BLaER1 (cell line): ENCODE measurements at regions not wholly inside any gene's neighbourhood (a gene's known extent, or its start where the extent isn't known, plus 50 kb on each side); places are given as distances from the start of the nearest gene placed in this dataset.

Experiments used
- H3K27ac ChIP-seq: shearing (Covaris generic); formaldehyde crosslinking; 2 replicates; pipeline ENCODE4 v1.8.1; 2022
- H3K27me3 ChIP-seq: shearing (Covaris generic); formaldehyde crosslinking; 2 replicates; pipeline ENCODE4 v1.8.1; 2022
- H3K36me3 ChIP-seq: shearing (Covaris generic); formaldehyde crosslinking; 2 replicates; pipeline ENCODE4 v1.8.1; 2022
- H3K4me1 ChIP-seq: shearing (Covaris generic); formaldehyde crosslinking; 2 replicates; pipeline ENCODE4 v1.8.1; 2022
- H3K4me2 ChIP-seq: shearing (Covaris generic); formaldehyde crosslinking; 2 replicates; pipeline ENCODE4 v1.8.1; 2022
- H3K4me3 ChIP-seq: shearing (Covaris generic); formaldehyde crosslinking; 2 replicates; pipeline ENCODE4 v1.8.1; 2022
- H3K9ac ChIP-seq: shearing (Covaris generic); formaldehyde crosslinking; 2 replicates; pipeline ENCODE4 v1.8.1; 2022
- H3K9me3 ChIP-seq: shearing (Covaris generic); formaldehyde crosslinking; 2 replicates; pipeline ENCODE4 v1.8.1; 2022
- H4K20me1 ChIP-seq: shearing (Covaris generic); formaldehyde crosslinking; 2 replicates; pipeline ENCODE4 v1.8.1; 2022
- Cebpa-rat ChIP-seq: shearing (Covaris generic); IDR thresholded peaks from 2 replicates; pipeline ENCODE4 v1.8.1; 2022

- Histone ChIP-seq H3K36me3 (no peaks in the 10 kb centered on the region), H3K27me3 (no peaks in the 10 kb centered on the region), H3K4me3 (peak overlapping the region; percentile 67), H3K4me2 (peak overlapping the region; percentile 99), H3K9me3 (peaks cover 17% of the 10 kb centered on the region), H3K4me1 (peaks cover 80% of the 10 kb centered on the region), H4K20me1 (no peaks in the 10 kb centered on the region), H3K27ac (peak overlapping the region; percentile 97), H3K9ac (peak overlapping the region; percentile 84)
- no peak for TF ChIP-seq Cebpa-rat
Observed at GRCh38 chr22:48099251-48099650, 1336.8 kb downstream of the TBC1D22A start.

- Histone ChIP-seq H3K9ac (peak overlapping the region; percentile 84), H3K9me3 (peaks cover 17% of the 10 kb centered on the region), H3K27ac (peak overlapping the region; percentile 97), H4K20me1 (no peaks in the 10 kb centered on the region), H3K4me2 (peak overlapping the region; percentile 99), H3K36me3 (no peaks in the 10 kb centered on the region), H3K4me3 (peak overlapping the region; percentile 67), H3K4me1 (peaks cover 80% of the 10 kb centered on the region), H3K27me3 (no peaks in the 10 kb centered on the region)
- no peak for TF ChIP-seq Cebpa-rat
Observed at GRCh38 chr22:48098921-48099245, 1336.4 kb downstream of the TBC1D22A start.

GRCh38 chr22:48098243-48098920 lies 1335.9 kb downstream of the TBC1D22A start:
- Histone ChIP-seq H3K9me3 (peaks cover 13% of the 10 kb centered on the region), H3K4me3 (peak overlapping the region; percentile 67), H3K27ac (peak overlapping the region; percentile 97), H4K20me1 (no peaks in the 10 kb centered on the region), H3K36me3 (no peaks in the 10 kb centered on the region), H3K27me3 (no peaks in the 10 kb centered on the region), H3K9ac (peak overlapping the region; percentile 84), H3K4me1 (peaks cover 85% of the 10 kb centered on the region), H3K4me2 (peak overlapping the region; percentile 99)
- TF ChIP-seq Cebpa-rat: no peak

GRCh38 chr22:48097723-48098122 lies 1335.3 kb downstream of the TBC1D22A start:
- Histone ChIP-seq H3K36me3 (no peaks in the 10 kb centered on the region), H3K9ac (peak overlapping the region; percentile 84), H3K27me3 (no peaks in the 10 kb centered on the region), H3K27ac (peak overlapping the region; percentile 97), H3K9me3 (peaks cover 7% of the 10 kb centered on the region), H3K4me3 (peak overlapping the region; percentile 67), H4K20me1 (no peaks in the 10 kb centered on the region), H3K4me1 (peaks cover 92% of the 10 kb centered on the region), H3K4me2 (peak overlapping the region; percentile 99)
- TF ChIP-seq Cebpa-rat: no peak

- Histone ChIP-seq H4K20me1 (no peaks in the 10 kb centered on the region), H3K27ac (peak overlapping the region; percentile 97), H3K4me1 (peaks cover 95% of the 10 kb centered on the region), H3K4me2 (peak overlapping the region; percentile 99), H3K27me3 (no peaks in the 10 kb centered on the region), H3K4me3 (peak overlapping the region; percentile 67; the same call in 1 of the 2 replicates), H3K9me3 (peaks cover under 1% of the 10 kb centered on the region; the same call in 1 of the 2 replicates), H3K9ac (peak overlapping the region; percentile 84), H3K36me3 (no peaks in the 10 kb centered on the region)
- no peak for TF ChIP-seq Cebpa-rat
Observed at GRCh38 chr22:48096851-48097665, 1334.6 kb downstream of the TBC1D22A start.

- Histone ChIP-seq H3K4me1 (peaks cover 95% of the 10 kb centered on the region), H4K20me1 (no peaks in the 10 kb centered on the region), H3K4me3 (peak overlapping the region; percentile 67; the same call in 1 of the 2 replicates), H3K9me3 (no peaks in the 10 kb centered on the region), H3K9ac (0 out of 2 replicates have a peak overlapping the region, but pooled peaks have one; percentile 84), H3K36me3 (no peaks in the 10 kb centered on the region), H3K27me3 (no peaks in the 10 kb centered on the region), H3K4me2 (peak overlapping the region; percentile 99), H3K27ac (peak overlapping the region; percentile 97)
- no peak for TF ChIP-seq Cebpa-rat
Observed at GRCh38 chr22:48096411-48096810, 1334.0 kb downstream of the TBC1D22A start.

- Histone ChIP-seq H3K4me2 (peak overlapping the region; percentile 50), H3K27me3 (no peaks in the 10 kb centered on the region), H3K9ac (no peak overlapping the region), H3K4me1 (peaks cover 89% of the 10 kb centered on the region), H3K27ac (no peak overlapping the region), H4K20me1 (no peaks in the 10 kb centered on the region), H3K36me3 (no peaks in the 10 kb centered on the region), H3K4me3 (no peak overlapping the region), H3K9me3 (no peaks in the 10 kb centered on the region)
- TF ChIP-seq Cebpa-rat: no peak
Observed at GRCh38 chr22:48093981-48094380, 1331.5 kb downstream of the TBC1D22A start.

GRCh38 chr22:48092866-48093265 lies 1330.4 kb downstream of the TBC1D22A start:
- Histone ChIP-seq H3K36me3 (no peaks in the 10 kb centered on the region), H3K4me3 (no peak overlapping the region), H4K20me1 (no peaks in the 10 kb centered on the region), H3K27ac (no peak overlapping the region), H3K9ac (no peak overlapping the region), H3K4me2 (no peak overlapping the region), H3K4me1 (peaks cover 81% of the 10 kb centered on the region), H3K27me3 (no peaks in the 10 kb centered on the region), H3K9me3 (no peaks in the 10 kb centered on the region)
- no peak for TF ChIP-seq Cebpa-rat

GRCh38 chr22:48091656-48092223 lies 1329.3 kb downstream of the TBC1D22A start:
- H3K36me3 ChIP-seq: no peaks in the 10 kb centered on the region
- H3K27ac ChIP-seq: no peak overlapping the region
- H3K27me3 ChIP-seq: no peaks in the 10 kb centered on the region
- peak overlapping the region; percentile 94 for H3K4me2 ChIP-seq
- H4K20me1 ChIP-seq: no peaks in the 10 kb centered on the region
- no peak for TF ChIP-seq Cebpa-rat
- H3K4me1 ChIP-seq: peaks cover 70% of the 10 kb centered on the region
- no peak overlapping the region for H3K4me3 ChIP-seq
- H3K9me3 ChIP-seq: no peaks in the 10 kb centered on the region
- H3K9ac ChIP-seq: no peak overlapping the region
